DMS114 treated with DMSO at 0.1 percent for 48 hours (cell line): ENCODE measurements at regions not wholly inside any gene's neighbourhood (a gene's known extent, or its start where the extent isn't known, plus 50 kb on each side); places are given as distances from the start of the nearest gene placed in this dataset.
"Not testable (repeated sequence)": the region's sequence is repeated elsewhere in the genome, so short reads cannot be mapped to it uniquely, and the experiment has no call there.

Experiments used
- DNase-seq: peaks from one replicate; lab custom pipeline; 2025; ENCODE audit not compliant: unreplicated experiment; lab: John Stamatoyannopoulos, UW

GRCh38 chr4:66568001-66568400 lies 897.7 kb upstream of the EPHA5 start:
- DNase-seq: no peak

DNA sequence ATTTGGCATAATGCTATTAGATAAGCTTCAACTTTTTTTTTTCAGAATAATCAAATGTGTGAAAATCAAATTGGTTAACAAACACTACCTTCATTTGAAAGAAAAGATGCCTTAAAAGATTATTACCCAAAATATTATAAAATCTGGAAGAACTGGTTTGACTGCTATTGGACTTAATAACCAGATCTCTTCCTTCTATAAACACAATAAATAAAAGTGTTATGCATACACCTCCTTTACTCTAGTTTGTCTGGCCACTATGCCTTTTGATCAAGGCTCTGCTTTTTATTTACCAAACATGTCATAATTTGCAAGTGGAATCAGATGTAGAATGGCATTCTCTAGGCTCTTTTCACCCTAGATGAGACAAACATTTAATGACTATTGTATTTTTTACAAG lies 897.3 kb upstream of the EPHA5 start:
- no peak for DNase-seq

DNA sequence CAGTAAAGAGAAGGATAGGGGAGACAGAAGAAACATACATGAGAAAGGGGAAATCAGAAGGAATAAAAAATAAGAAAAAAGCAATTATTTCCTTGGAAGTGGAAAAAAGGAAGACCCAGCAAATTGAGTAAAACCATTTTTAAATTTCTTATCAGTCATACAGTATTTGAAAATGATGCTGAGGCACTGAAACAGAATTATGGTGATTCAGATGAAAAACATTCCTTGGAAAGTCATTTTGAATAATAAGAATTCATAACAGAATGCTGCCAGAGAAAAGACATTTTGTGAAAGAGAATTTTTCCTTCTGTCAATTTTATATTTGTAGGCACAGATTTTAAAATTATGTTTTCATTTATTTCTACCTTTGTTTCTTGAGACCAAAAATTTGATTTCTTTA lies 895.5 kb upstream of the EPHA5 start:
- no peak for DNase-seq

- DNase-seq: no peak
Measured at GRCh38 chr4:66564901-66565651, 894.8 kb upstream of the EPHA5 start.

GRCh38 chr4:66562276-66562806 lies 892.1 kb upstream of the EPHA5 start:
- DNase-seq: no peak

DNA sequence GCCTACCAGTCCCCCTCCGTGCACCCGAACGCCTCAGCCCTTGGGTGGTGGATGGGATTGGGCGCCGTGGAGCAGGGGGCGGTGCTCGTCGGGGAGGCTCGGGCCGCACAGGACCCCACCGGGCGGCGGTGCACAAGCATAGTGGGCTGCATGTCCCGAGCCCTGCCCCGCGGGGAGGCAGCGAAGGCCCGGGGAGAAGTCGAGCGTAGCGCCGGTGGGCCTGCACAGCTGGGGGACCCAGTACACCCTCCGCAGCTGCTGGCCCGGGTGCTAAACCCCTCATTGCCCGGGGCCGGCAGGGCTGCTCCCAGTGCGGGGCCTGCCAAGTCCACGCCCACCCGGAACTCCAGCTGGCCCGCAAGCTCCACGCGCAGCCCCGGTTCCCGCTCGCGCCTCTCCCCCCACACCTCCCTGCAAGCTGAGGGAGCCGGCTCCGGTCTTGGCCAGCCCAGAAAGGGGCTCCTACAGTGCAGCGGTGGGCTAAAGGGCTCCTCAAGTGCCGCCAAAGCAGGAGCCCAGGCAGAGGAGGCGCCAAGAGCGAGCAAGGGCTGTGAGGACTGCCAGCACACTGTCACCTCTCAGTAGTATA lies 891.3 kb upstream of the EPHA5 start:
- not testable (repeated sequence) for DNase-seq

DNA sequence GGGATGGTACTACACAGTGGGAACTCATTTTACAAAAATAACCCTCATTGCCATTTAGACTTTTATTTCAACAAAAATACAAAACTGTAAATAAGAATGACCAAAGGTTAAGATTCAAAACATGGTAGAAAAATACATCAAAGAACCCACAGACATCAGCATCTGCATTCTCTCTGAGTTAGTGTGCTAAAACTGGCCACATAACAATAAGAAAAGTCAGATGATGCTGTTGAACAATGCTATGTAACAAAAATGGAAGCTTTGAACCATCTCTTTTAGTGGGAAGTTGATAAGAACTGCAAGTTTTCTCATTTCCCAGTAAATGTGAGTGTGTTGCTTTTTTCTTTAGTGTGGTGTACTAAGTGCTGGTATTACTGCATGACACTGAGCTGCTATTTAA lies 888.4 kb upstream of the EPHA5 start:
- DNase-seq: no peak

- no peak for DNase-seq
Measured at GRCh38 chr4:66556651-66557278, 886.5 kb upstream of the EPHA5 start.

GRCh38 chr4:66555301-66555700 lies 885.0 kb upstream of the EPHA5 start:
- no peak for DNase-seq

DNA sequence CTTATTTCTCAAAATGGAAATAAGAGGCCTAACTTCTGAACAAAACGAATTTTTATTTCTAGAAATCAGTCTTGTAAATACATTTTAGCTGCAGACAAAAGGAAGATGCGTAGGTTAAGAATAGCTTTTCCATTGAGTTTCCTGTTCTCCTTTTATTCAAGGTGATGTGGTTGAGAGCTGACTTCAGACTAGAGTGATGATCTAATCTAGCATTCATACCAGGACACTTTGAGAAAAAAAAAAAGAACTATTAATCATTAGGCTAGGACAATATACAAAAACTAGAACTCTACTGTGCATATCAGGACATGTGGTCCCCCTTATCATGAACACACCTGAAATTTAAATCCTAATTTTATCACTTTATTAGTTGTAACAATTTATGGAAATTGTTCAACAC lies 884.5 kb upstream of the EPHA5 start:
- DNase-seq: no peak

DNA sequence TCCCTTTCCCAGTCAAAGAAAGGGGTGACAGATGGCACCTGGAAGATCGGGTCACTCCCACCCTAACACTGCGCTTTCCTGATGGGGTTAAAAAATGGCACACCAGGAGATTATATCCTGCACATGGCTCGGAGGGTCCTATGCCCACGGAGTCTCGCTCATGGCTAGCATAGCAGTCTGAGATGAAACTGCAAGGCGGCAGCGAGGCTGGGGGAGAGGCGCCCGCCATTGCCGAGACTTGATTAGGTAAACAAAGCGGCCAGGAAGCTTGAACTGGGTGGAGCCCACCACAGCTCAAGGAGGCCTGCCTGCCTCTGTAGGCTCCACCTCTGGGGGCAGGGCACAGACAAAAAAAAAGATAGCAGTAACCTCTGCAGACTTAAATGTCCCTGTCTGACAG lies 875.0 kb upstream of the EPHA5 start:
- not testable (repeated sequence) for DNase-seq

- DNase-seq: no peak
Measured at GRCh38 chr4:66544281-66544680, 874.0 kb upstream of the EPHA5 start.

DNA sequence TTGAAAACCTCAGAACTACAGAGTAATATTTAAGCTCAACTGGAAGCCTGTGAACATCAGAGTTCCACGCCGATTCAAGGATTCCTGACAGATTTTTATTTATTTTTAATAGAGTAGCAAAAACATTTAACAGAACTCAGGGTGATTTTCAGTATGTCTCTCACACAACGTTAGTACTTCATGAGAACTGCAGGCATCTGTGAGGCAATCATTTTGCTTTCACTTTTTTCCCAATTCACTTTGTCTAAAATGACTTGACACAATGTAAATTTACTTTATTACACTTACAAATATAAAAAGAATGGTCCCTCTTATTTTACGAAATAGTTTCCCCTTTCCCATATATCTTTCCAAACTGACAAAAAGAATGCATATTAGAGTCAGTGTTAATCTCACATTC lies 869.5 kb upstream of the EPHA5 start:
- DNase-seq: no peak

- DNase-seq: no peak
Measured at GRCh38 chr4:66524781-66525180, 854.5 kb upstream of the EPHA5 start.

- DNase-seq: no peak
Measured at GRCh38 chr4:66522244-66522643, 852.0 kb upstream of the EPHA5 start.

DNA sequence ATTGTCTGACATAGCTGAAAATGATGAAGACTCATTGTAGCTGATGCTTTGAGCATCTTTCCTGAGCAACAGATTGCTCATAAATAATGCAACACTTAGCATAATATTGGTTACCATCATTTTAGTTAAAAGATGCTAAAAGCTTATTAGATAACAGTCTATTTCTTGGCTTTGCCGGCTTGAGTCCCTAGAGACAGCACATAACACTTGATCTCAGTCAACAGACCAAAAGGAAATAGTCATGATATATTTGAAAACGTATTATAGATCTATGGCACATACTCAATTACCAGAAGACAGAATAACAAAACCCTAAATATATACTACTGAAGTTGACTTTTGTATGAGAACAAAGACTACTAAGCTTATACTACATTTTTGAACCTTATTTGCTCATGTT lies 846.7 kb upstream of the EPHA5 start:
- no peak for DNase-seq

GRCh38 chr4:66506985-66507384 lies 836.7 kb upstream of the EPHA5 start:
- DNase-seq: no peak

- DNase-seq: no peak
Measured at GRCh38 chr4:66501997-66502396, 831.7 kb upstream of the EPHA5 start.

DNA sequence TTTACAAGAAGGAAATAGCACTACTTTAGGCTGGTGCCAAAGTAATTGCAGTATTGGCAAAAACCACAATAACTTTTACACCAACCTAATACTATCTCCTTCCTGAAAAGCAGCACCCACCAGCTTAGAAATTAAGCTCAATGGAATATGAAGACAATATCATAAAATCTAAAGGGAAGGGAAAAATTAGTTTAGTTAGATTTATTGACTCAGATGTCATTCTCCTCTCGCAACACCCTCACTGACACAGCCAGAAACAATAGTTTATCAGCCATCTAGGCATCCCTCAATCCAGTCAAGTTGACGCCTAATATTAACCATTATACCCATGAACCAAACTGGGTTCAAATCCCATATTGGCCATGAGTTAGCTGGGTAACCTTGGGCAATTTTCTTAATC lies 820.4 kb upstream of the EPHA5 start:
- no peak for DNase-seq

DNA sequence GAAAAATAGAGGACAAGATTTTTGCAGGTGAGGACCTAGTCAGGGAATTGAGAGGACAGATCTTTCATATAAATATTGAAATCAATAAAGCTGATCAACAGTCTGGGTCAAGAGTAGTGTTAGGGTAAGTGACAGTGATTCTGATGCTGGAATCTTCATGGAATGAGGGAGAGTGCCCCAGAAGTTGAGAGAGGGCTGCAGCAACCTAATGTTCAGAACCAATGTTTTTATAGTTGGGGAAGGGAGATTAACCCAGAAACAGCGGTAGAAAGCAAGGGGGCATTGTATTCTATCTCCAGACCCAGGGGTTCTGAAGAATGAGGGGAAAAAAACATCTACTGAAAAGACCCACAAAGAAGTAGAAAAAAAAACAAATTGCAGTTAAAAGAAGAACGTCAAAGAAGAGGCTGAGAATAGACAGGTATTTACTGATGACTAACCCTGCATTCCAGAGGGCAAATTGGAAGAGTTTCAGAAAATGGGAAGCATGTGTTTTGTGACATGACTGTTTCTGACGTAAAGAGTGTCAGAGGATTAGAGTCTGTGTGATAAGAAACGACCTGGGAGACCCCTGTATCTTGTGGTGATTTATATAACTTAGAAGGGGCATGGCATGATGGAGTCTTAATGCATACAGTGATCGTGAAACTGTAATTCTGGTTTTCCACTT lies 819.6 kb upstream of the EPHA5 start:
- no peak for DNase-seq

GRCh38 chr4:66489370-66489769 lies 819.1 kb upstream of the EPHA5 start:
- no peak for DNase-seq

DNA sequence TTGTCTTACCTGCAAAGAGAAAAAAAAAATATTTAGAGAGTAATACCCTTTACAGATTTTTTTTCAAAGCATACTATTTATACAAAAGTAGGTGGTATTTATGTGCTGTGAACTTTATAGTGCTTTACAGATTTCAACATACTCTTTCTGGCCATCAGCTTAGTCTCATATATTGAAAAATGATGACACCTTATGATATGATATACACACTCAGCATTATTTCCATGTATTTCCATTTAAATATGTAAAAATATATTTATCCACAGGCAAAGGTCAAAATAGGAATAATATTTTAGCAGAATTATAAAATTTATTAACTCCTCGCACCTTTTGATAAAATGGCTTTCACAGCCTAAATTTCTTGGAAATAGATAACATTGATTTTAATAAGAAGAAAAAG lies 815.8 kb upstream of the EPHA5 start:
- DNase-seq: no peak
